HG03175 (cell line): ENCODE measurements at regions not wholly inside any gene's neighbourhood (a gene's known extent, or its start where the extent isn't known, plus 50 kb on each side); places are given as distances from the start of the nearest gene placed in this dataset.
"Not testable (repeated sequence)": the region's sequence is repeated elsewhere in the genome, so short reads cannot be mapped to it uniquely, and the experiment has no call there.

ENCODE experiments used
- ATAC-seq: cut with Tn5 transposase; IDR thresholded peaks from one replicate; pipeline ENCODE4 v1.9.1; 2021; ENCODE audit warnings: mild to moderate bottlenecking, moderate library complexity; ENCODE audit not compliant: unreplicated experiment

GRCh38 chr2:88396209-88396608 lies 56.3 kb downstream of the FOXI3 start:
- ATAC-seq: no peak

GRCh38 chr2:88377641-88377991 lies 74.9 kb downstream of the FOXI3 start:
- no peak for ATAC-seq

DNA sequence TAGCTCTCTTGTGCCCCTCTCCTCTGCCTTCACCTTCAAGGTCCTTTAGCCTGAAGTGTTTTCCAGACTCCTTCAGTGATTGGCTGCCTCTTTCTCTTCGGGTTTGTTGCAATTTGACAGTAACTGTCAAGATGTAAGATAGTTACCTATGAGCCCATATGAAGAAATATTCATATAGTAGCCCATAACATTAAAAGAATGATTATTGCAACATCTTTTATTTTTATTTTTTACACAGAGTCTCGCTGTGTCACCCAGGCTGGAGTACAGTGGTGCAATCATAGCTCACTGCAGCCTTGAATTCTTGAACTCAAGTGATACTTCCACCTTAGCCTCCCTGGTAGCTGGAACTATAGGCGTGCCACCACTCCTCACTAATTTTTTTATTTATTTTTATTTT lies 80.5 kb downstream of the FOXI3 start:
- ATAC-seq: no peak

GRCh38 chr2:88365408-88365807 lies 87.1 kb downstream of the FOXI3 start:
- not testable (repeated sequence) for ATAC-seq

GRCh38 chr2:88355486-88355885 lies 97.0 kb downstream of the FOXI3 start:
- no peak for ATAC-seq

GRCh38 chr2:88351249-88351601 lies 101.3 kb downstream of the FOXI3 start:
- no peak for ATAC-seq

- no peak for ATAC-seq
Observed at GRCh38 chr2:88350331-88351248, 101.9 kb downstream of the FOXI3 start.

GRCh38 chr2:88345842-88346241 lies 106.7 kb downstream of the FOXI3 start:
- ATAC-seq: no peak

- no peak for ATAC-seq
Observed at GRCh38 chr2:88342749-88343148, 109.7 kb downstream of the FOXI3 start.

GRCh38 chr2:88334418-88334817 lies 118.1 kb downstream of the FOXI3 start:
- ATAC-seq: no peak

- ATAC-seq: no peak
Observed at GRCh38 chr2:88331239-88331638, 121.3 kb downstream of the FOXI3 start.

DNA sequence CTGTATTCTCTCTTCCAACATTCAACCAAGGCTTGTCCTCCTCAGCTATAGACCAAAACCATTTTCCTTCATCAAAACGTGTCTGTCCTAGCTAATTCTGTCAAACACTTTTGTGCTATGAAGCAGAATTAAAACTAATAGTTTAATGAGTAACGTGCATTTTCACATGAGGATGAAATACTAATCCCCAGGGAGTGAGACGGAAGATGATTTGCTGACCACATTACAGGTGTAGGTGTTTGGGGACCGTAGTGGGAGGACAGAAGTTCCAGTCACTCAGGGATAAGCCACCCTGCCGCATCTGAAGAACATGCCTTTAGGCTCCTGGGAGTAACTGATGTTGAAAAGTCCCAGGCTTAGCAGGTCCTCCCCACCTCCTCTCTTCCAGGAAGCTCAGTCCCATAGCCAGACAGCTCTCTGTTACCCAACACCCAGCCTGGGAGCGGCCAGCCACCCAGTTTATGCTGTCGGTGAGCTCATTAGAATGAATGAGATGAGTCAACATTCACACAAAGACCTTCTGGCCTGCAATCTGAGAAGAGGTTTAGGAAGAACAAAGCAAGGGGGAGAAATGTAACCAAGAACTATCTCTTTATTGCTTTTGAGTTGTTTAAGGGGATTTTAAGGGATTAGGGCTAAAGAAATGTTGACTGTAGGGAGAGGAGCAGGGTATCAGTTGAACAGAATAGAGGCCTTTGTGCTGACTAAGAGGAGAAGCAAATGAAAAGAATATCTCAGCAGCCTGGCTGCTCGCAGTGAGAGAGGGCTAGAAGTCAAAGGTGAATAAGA lies 122.5 kb downstream of the FOXI3 start:
- peak; percentile 81 for ATAC-seq

DNA sequence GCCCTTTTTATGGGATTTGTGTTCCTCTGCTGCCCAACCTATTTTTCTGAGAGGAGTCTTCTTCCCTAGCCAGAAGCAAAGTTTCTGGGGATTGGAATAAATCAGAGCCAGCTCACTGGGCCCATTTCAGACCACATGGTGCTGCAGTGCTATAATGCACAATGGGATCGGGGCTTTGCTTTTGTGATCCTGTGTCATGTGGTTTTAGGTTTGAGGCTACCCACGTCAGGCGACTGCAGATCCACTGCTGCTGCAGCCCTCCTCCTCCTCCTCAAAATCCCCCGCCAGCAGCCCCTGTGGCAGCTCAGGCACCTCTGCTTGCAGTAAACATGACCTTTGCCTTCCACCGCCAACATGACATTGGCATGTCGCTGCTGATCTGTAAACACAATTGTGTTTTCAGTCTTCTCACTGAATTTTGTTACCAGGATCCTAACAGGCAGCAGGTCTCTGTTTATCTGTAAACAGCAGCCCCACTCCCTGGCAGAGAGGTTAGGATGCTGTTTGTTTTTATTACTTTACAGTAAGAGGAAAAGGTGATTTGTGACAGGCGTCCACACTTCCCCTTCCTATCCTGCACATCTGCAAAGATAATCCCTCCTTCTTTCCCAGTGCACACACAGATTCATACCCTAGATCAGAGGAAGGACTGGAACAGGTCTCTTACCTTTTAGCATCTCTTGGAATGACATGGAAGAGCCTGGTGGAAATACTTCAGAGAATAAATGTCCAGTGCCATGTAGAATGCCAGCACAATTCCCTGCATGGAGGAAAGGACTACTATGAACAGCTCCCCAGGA lies 130.8 kb downstream of the FOXI3 start:
- no peak for ATAC-seq

GRCh38 chr2:88320076-88320773 lies 132.3 kb downstream of the FOXI3 start:
- no peak for ATAC-seq

DNA sequence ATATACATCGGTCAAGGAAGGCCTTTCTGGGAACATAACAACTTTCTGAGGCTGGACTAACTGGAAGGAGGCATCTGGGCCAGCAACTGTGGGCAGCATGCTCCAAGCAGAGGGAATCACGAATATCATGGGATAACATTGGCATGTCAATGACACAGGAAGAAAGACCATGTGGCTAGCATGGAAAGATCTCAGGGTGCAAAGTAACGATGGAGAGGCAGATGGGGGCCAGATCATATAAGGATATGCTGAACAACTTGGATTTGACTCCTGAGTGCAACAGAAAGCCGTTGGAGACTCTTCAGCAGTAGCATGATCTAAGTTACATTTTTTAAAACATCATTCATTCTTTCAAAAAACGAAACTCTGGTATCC lies 133.6 kb downstream of the FOXI3 start:
- ATAC-seq: no peak

DNA sequence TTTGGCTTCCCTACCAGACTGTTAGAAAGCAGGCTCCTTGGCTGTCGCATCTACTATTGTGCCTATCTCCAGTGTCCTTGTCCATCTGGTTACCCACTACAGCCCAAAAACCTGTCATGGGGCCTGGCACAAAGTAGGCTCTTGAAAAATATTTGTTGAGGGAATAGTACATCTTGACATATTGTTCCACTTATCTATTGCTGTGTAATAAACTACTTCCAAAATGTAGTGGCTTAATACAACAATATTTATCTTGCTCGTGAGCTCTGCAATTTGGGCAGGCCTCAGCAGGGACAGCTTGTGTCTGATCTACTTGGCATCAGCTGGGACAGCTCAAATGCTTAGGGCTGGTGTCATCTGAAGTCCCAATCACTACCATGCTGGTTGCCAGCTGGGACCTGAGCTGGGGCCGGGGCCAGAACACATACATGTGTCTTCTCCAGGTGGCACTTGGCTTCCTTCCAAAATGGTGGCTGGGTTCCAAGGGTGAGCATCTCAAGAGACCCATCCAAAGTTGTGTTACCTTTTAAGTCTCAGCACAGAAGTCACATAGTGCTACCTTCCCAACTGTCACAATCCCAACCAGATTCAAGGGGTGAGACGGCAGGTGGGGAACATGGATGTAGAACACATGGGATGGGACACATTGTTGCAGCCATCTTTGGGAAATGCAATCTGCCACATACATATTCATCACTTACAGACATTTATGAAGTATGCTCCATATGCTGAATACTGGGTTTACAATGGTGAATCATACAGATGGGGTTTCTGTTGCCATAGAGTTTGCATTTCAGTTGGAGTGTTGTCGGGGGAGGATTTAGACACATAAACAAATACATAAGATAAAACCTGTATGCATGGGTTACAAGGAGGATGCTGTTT lies 134.2 kb downstream of the FOXI3 start:
- no peak for ATAC-seq

- ATAC-seq: no peak
Observed at GRCh38 chr2:88310787-88311186, 140.6 kb downstream of the THNSL2 start.

DNA sequence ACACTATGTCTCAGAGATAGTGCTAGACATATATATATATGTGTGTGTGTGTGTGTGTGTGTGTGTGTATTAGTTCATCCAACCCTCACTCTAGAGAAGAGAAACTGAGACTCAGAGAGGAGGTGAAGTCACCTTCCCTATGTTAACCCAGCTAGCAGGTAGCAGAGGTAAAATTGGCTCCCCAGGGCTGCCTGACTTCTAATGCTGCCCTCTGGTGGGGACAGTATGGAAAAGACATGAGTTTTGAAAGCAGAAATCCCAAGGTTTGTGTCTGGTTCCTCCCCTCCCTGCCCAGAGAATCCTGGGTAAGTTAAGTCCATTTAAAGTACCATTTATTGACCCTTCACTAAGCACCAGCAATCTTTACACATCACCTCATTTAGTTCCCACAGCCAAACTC lies 137.7 kb downstream of the THNSL2 start:
- no peak for ATAC-seq

GRCh38 chr2:88303865-88304264 lies 133.7 kb downstream of the THNSL2 start:
- ATAC-seq: no peak

GRCh38 chr2:88296247-88296646 lies 126.1 kb downstream of the THNSL2 start:
- ATAC-seq: no peak
